COLO829 (cell line): ENCODE measurements at regions not wholly inside any gene's neighbourhood (a gene's known extent, or its start where the extent isn't known, plus 50 kb on each side); places are given as distances from the start of the nearest gene placed in this dataset.

Source experiments
- DNase-seq: peaks from one replicate; pipeline ENCODE4 v3.0.0; 2012; ENCODE audit warnings: low spot score

- no peak for DNase-seq
These were observed 133.4 kb downstream of the JCAD start for GRCh38 chr10:29925771-29926692.

DNA sequence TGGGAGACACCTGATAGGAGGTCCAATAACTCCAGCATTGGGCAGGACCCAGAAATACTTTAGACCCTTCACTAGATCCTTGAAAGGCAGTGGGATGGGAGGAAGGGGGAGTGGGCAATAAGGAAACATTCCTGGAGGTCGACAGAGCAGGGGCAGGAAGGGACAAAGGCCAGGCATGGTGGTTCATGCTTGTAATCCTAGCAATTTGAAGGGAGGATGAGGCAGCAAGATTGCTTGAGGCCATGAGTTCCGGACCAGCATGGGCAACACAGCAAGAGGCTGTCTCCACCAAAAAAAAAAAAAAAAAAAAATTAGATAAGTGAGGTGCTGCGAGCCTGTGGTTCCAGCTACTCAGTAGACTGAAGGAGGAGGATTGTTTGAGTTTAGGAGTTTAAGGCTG, 134.9 kb downstream of the JCAD start:
- DNase-seq = no peak

DNA sequence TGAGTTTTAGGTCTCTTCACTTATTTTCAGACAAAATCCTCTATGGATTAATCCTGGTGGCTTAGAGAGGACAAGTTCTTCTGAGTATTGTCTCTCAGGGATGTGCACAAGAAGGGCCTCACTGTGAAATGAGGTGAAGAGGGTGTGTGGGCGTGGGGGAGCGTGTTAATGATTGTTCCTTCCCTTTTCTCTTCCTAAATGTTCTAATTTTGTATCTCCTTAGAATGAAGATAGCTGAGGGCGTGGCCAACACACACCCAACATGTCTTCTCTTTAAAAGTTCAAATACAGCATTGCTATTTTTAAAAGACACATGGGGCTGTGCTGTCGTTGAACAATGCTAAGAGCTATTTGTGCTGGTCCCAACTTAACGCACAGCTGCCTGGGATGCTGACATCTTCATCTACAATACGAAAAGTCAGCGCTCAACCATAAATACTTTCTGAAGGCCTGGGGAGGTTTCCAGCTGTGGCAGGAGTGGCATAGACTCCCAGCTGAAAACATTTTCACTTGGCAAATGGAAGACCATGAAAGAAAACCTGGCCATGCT, 135.9 kb downstream of the JCAD start:
- no peak for DNase-seq

DNA sequence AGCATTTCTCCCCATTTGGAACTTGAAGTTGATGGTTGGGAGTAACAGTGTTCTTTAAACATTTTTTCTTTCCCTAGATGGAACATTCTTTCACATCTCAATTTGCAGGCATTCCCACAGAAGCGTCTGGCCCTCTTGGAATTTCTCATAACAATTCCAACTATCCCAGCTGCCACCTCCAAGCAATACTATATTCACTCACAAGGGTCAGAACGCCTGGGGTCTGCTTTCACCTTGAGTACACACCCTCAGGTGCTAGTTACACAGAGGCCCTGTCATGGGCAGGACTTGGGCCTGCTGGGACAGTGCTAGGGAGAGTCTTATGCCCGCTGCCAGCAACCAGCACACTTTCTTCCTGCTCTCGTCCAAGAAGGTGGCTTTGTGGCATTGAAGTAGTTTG, 136.5 kb downstream of the JCAD start:
- DNase-seq = no peak

- no peak for DNase-seq
These were observed 137.2 kb downstream of the JCAD start for GRCh38 chr10:29922226-29922625.

- no peak for DNase-seq
These were observed 138.3 kb downstream of the JCAD start for GRCh38 chr10:29921071-29921446.

DNA sequence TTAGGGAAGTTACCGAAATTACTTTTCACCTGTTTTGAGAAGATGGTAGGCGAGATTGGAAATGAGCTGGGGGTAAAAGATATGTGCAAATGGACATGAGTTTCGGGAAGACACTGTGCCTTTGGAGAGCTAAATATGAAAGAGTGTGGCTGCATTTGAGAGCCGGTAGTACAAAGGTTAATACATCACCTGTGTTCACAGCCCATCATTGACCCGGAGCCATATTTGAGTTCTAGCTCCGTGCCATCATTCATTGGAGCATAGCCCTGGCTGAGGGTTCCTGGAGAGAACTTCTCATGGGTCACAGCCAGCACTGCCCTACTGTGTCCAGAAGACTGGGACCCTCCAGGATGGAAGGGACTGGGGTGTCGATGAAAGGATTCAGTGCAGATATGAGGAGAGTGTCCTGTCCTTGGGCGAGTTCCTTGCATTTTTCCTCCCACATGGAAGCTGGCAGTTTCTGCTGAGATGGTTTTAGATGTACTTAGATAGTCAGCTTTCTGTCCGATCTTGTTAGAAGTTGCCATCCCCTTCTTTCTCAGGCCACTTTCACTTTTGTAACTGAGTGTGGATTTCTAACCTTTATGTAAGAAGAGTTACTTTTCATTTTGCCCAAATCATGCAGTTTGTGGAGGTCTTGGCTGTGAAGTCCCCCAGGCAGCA, 138.8 kb downstream of the JCAD start:
- DNase-seq = no peak

DNA sequence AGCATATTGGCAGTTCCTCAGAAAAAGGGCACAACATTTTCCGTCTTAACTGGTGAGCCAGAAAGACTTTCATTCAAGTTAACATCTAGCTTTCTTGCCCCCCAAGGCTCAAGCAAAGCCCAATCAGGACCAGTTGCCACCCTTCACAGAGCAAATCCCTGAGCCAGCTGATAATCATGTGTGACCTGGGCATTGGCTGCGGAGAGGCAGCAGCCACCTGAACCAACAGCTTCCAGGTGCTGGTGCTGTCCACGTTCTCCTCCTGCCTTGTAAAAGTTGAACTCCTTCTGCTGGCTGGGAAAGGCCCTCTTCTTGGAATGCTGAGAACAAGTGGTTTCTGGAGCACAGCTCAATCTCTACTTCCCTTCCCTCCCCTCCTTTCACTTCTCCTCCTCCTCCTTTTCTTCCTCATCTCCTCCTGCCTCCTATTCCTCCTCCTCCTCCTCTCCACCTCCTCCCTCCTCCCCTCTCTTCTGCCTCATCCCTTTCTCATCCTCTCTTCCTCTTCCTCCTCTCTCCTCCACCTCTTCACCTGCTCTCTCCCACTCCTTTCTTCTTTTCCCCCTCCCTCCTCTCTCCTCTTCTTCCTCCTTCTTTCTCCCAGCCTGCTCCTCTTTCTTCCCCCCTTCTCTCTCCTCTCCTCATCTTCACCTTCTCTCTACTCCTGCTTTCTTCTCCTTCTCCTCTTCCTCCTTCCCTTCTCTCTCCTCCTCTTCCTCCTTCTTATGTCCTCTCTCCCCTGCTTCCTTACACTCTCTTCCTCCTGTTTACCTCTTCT, 140.6 kb downstream of the JCAD start:
- DNase-seq = no peak

- no peak for DNase-seq
These were observed 142.1 kb downstream of the JCAD start for GRCh38 chr10:29917311-29917710.

DNA sequence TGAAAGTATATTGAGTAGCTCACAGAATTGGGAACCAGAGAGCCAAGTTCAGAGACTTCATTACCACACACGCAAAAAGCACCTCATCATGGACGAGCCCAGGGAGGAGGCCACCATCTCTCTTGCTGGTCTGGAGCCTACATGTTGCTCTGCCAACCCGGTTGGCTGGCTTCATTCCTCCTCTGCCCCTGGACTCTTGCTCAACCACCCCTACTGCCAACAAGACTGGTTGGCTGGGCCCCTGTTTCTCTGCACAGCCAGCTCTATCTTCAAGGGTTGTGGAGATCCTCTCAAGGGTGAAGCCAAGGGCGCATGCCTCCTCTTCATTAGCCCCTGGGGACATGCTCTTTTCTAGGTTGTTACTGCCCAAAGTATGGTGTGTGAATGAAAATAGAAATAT, 142.7 kb downstream of the JCAD start:
- no peak for DNase-seq

DNA sequence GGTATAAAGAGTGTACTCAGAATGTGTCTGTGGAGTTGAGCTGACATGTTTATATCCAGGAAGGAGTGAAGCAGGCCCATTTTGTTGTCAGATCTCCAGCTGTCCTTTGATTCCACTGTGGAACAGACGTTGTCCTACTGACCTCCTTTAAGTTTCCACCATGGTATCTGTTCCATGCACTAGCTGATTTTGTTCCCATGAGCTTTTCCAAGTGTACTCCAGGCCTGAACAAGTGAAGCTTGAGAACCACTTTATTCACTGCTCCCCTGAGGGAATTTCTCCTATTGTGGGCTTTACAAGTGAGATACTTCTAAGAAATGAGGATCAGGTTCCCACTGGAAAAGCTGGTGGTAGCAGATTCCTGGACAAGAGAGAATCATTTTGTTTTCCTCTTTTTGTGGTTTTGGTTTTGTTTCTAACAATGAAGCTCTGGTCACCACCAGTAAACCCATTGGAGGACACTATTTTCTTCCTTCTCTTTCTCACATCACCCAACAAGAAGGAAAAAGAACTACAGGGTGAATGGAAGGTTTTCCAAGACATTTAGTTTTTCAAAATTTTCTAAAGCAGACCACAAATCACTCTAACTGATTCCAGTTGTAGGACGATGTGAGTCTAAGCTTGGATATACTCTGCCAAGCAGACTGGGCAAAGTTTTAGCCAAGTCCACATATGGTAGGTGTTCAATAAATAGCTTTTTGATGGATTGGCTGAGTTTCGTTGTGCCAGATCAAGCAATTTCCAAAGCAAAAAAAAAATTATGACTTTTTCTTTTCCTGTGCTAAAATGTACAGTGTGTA, 144.2 kb downstream of the JCAD start:
- no peak for DNase-seq

- no peak for DNase-seq
These were observed 150.4 kb downstream of the JCAD start for GRCh38 chr10:29908962-29909361.

DNA sequence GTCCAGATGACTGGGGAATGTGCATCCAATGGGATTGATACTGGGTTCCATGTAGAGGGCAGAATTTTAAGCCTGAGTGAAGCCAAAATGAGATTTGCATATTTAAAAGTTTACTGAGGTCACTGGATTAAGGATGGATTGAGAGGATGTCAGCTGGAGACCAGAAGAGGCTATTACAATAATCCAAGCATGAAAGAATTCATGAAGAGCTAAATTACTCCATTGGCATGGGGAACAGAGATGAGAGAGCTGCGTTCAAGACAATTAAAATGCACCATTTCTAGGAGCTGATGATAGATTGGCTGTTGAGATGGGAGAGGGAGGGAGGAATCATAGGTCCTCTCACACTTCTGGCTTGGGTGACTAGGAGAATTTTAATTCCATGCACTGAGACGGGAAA, 158.5 kb downstream of the JCAD start:
- DNase-seq = no peak

DNA sequence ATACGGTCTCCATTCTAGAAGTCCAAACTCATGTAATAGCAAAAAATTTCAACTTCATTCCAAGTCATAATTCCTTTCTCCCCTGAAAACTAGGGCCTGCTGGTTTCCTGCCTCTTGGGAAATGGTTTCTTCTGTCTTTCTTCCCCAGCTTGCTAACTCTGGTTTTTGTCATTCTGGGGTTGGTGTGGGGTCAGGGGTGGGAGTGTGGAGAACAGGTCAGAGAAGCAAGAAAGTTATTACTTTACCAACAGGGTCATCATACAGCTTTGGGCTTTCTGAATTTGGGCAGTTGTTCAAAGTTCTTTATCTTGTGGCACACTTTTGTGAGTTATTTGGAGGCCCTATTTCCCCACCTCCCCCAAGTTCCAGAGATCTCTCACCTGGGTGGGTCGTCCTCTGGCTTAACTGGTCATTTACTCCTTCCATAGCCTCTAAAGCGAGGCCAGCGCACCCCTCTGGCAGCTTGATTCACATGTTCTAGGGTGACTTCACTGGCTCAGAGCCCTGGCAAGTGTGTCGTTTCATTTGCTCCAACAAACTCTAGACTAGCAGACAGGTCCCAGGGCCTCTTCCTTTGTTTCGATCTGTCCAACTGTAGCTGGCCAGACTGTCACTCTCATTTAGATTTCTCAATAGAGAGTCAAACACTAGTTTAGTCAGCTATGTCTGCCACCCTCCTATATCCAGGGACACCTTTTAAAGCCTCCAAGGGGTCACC, 161.2 kb downstream of the JCAD start:
- no peak for DNase-seq

- DNase-seq = no peak
These were observed 162.0 kb downstream of the JCAD start for GRCh38 chr10:29897430-29897829.

DNA sequence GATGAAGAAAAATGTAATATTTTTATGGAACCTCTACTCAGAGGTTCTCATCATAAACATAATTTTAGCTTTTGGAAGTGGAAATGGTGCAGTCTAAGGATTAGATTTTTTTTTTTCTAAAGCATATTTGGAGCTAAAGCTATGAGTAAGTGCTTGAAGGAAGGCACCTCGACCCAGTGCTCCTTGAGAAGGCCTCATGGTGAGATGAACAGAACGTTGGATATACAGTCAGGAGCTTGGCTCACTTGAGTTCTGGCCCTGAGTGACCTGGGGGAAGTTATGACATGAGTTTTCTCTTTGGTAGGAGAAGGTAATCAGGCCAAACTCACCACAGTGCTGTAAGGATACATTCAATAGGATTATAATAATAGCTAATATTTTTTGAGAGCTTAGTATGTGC, 163.3 kb downstream of the JCAD start:
- DNase-seq = no peak

GRCh38 chr10:29895456-29895855, 163.9 kb downstream of the JCAD start:
- DNase-seq = peak; percentile 83

DNA sequence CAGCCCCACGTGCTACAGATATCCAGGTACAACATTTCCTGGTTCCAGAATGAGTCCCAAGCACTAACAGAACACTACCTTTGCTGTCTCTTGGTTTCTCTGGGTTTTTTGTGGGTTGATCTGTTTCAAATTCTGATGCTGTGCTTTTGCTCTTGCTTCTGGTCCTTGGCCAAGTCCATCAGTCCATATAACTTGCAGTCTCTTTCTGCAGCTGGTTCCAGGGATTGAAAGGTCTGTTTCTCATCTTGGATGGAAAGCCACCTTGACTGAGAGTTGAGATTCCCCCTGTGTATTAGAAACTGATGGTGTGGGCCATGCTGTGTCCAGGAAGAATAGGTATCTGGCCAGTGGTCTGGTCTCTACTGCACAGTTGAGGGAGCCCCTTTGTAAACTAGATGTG, 171.1 kb downstream of the JCAD start:
- no peak for DNase-seq

DNA sequence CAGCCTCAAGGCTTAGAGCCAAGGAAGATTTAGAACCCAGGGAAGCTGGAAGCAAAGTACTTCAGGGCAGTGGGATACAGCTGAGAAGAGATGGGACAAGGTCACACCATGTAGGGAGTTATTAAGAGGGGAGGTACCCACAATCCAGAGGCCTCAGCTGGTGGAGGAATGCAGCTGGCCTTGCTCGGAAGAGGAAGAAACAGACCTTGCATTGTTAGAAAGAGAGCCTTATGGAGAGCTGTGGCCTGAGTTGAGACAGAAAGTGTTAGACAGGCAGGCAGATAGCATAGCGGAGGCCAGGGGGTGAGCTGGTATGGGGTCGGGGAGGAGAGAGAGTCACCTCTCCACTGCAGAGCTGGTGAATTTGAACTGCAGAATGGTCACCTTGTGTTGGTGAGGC, 173.1 kb downstream of the JCAD start:
- no peak for DNase-seq

DNA sequence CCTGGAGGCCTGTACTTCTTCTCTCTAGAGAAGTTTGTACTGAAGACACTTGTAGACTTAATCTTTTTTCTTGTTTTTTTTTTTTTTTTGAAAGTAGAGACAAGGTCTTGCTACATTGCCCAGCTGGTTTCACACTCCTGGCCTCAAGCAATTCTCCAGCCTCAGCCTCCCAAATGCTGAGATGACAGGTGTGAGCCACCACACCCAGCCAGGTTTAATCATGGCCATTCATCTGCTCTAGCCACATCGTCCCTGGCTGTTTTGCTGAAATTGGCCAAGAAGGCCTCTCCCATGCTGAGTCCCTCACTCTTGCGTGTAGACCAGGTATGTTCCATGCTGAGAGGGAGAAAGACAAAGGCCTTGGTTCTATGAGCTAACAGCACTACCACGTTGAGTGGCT, 176.2 kb downstream of the JCAD start:
- no peak for DNase-seq

DNA sequence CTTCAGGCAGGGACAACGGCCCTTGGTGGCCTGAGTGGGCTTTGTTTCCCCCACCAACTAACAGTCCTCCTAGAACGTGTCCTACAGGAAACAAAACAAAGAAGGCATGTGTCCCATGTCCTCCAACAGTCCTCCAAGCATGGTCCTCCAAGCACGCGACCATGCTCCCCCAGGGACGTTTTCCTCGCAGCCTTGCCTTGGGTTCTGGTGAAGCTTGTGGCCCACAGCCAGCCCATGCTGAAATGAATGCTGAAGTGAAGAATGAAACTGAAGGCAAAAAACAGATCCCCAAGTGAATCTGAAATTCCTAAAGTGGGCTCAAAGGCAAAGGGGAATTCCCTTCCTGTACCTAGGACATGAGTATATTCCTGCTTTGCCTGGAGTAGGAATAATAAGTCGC, 176.6 kb downstream of the JCAD start:
- no peak for DNase-seq
